WTC11 (cell line): ENCODE measurements at regions not wholly inside any gene's neighbourhood (a gene's known extent, or its start where the extent isn't known, plus 50 kb on each side); places are given as distances from the start of the nearest gene placed in this dataset.

Source experiments
- ATAC-seq: fragments of 200-7000 bp; cut with Tn5 transposase; 2 replicates; pipeline ENCODE4 v1.10.0; 2021; ENCODE audit warnings: mild to moderate bottlenecking, moderate library complexity
- CTCF ChIA-PET: fragments of 300-600 bp; sonication (Branson Sonifier 250); formaldehyde crosslinking; loops from one replicate; lab custom pipeline; 2021; ENCODE audit warnings: antibody characterized with exemption; lab: Charles Lee
- POLR2A ChIA-PET: fragments of 350-600 bp; sonication (Branson Sonifier 250); formaldehyde crosslinking; loops from one replicate; lab custom pipeline; 2021; ENCODE audit warnings: antibody characterized with exemption; lab: Charles Lee
- DNase-seq: peaks from one replicate; pipeline ENCODE4 v3.0.0; 2021; ENCODE audit warnings: low spot score
- H3K27ac Mint-ChIP-seq: 2 replicates; pipeline ENCODE4 v1.8.0; 2021; ENCODE audit warnings: mixed read lengths
- H3K27me3 Mint-ChIP-seq: 2 replicates; pipeline ENCODE4 v1.8.0; 2021; ENCODE audit warnings: low read depth, mild to moderate bottlenecking, moderate library complexity, mixed read lengths
- H3K36me3 Mint-ChIP-seq: 2 replicates; pipeline ENCODE4 v1.8.0; 2021; ENCODE audit warnings: mixed read lengths
- H3K4me1 Mint-ChIP-seq: 2 replicates; pipeline ENCODE4 v1.8.0; 2022; ENCODE audit warnings: mixed read lengths
- H3K4me3 Mint-ChIP-seq: 2 replicates; pipeline ENCODE4 v1.8.0; 2021; ENCODE audit warnings: mild to moderate bottlenecking, moderate library complexity, mixed read lengths
- H3K9me3 Mint-ChIP-seq: 2 replicates; pipeline ENCODE4 v1.8.0; 2021; ENCODE audit warnings: mixed read lengths
- ATF3 ChIP-seq: sonication (generic); formaldehyde crosslinking; conservative IDR thresholded peaks from 2 replicates; pipeline ENCODE4 v1.8.1; 2022; ENCODE audit warnings: mild to moderate bottlenecking, missing genetic modification reagents
- ATF6 ChIP-seq: sonication (generic); formaldehyde crosslinking; IDR thresholded peaks from 2 replicates; pipeline ENCODE4 v1.8.1; 2023; ENCODE audit warnings: mild to moderate bottlenecking, missing genetic modification reagents
- EMX1 ChIP-seq: fragments of 250-450 bp; sonication (Bioruptor Pico); IDR thresholded peaks from 2 replicates; pipeline ENCODE4 v1.8.0; 2021; ENCODE audit warnings: mild to moderate bottlenecking
- ESRRA ChIP-seq: sonication (generic); formaldehyde crosslinking; IDR thresholded peaks from 2 replicates; pipeline ENCODE4 v1.8.1; 2022; ENCODE audit warnings: mild to moderate bottlenecking, missing genetic modification reagents, borderline replicate concordance
- FOXJ3 ChIP-seq: sonication (generic); formaldehyde crosslinking; IDR thresholded peaks from 2 replicates; pipeline ENCODE4 v1.9.0; 2021; ENCODE audit warnings: missing genetic modification reagents, mild to moderate bottlenecking, borderline replicate concordance
- GABPB1 ChIP-seq: sonication (generic); formaldehyde crosslinking; IDR thresholded peaks from 2 replicates; pipeline ENCODE4 v1.8.1; 2023; ENCODE audit warnings: mild to moderate bottlenecking, missing genetic modification reagents
- GTF2I ChIP-seq: fragments of 250-450 bp; sonication (Bioruptor Pico); conservative IDR thresholded peaks from 2 replicates; pipeline ENCODE4 v1.4.0; 2021; ENCODE audit warnings: mild to moderate bottlenecking
- HMGA2 ChIP-seq: fragments of 250-450 bp; sonication (Bioruptor Pico); IDR thresholded peaks from 2 replicates; pipeline ENCODE4 v1.4.0; 2021; ENCODE audit warnings: mild to moderate bottlenecking, moderate library complexity
- IRF1 ChIP-seq: sonication (generic); formaldehyde crosslinking; IDR thresholded peaks from 2 replicates; pipeline ENCODE4 v1.8.0; 2023; ENCODE audit warnings: missing genetic modification reagents
- OVOL2 ChIP-seq: fragments of 250-450 bp; sonication (Bioruptor Pico); IDR thresholded peaks from 2 replicates; pipeline ENCODE4 v1.9.0; 2021; ENCODE audit warnings: mild to moderate bottlenecking, borderline replicate concordance
- STAT6 ChIP-seq: sonication (generic); formaldehyde crosslinking; conservative IDR thresholded peaks from 2 replicates; pipeline ENCODE4 v1.8.1; 2023; ENCODE audit warnings: mild to moderate bottlenecking, low read depth, missing genetic modification reagents, moderate library complexity
- TCF7 ChIP-seq: sonication (generic); formaldehyde crosslinking; IDR thresholded peaks from 2 replicates; pipeline ENCODE4 v1.8.0; 2022; ENCODE audit warnings: mild to moderate bottlenecking, low read depth, missing genetic modification reagents, moderate library complexity
- TEAD1 ChIP-seq: sonication (generic); formaldehyde crosslinking; IDR thresholded peaks from 2 replicates; pipeline ENCODE4 v1.8.0; 2022; ENCODE audit warnings: mild to moderate bottlenecking, missing genetic modification reagents
- TP53 ChIP-seq: sonication (generic); formaldehyde crosslinking; IDR thresholded peaks from 2 replicates; pipeline ENCODE4 v1.8.1; 2023; ENCODE audit warnings: mild to moderate bottlenecking, missing genetic modification reagents
- USF1 ChIP-seq: sonication (generic); formaldehyde crosslinking; IDR thresholded peaks from 2 replicates; pipeline ENCODE4 v1.8.0; 2022; ENCODE audit warnings: mild to moderate bottlenecking, missing genetic modification reagents
- ZMAT4 ChIP-seq: fragments of 250-450 bp; sonication (Bioruptor Pico); IDR thresholded peaks from 2 replicates; pipeline ENCODE4 v1.9.0; 2021; ENCODE audit warnings: mild to moderate bottlenecking
- ZNF219 ChIP-seq: sonication (generic); formaldehyde crosslinking; IDR thresholded peaks from 2 replicates; pipeline ENCODE4 v1.8.0; 2023; ENCODE audit warnings: missing genetic modification reagents, mild to moderate bottlenecking, borderline replicate concordance
- ZNF232 ChIP-seq: sonication (generic); formaldehyde crosslinking; IDR thresholded peaks from 2 replicates; pipeline ENCODE4 v1.8.0; 2022; ENCODE audit warnings: mild to moderate bottlenecking, missing genetic modification reagents
- ZNF416 ChIP-seq: fragments of 250-450 bp; sonication (Bioruptor Pico); IDR thresholded peaks from 2 replicates; pipeline ENCODE4 v1.9.0; 2021; ENCODE audit warnings: mild to moderate bottlenecking, inconsistent platforms
- ZNF532 ChIP-seq: fragments of 250-450 bp; sonication (Bioruptor Pico); IDR thresholded peaks from 2 replicates; pipeline ENCODE4 v1.9.0; 2021; ENCODE audit warnings: mild to moderate bottlenecking, borderline replicate concordance
- ZNF671 ChIP-seq: fragments of 250-450 bp; sonication (Bioruptor Pico); IDR thresholded peaks from 2 replicates; pipeline ENCODE4 v1.8.0; 2021; ENCODE audit warnings: mild to moderate bottlenecking
- ZSCAN18 ChIP-seq: fragments of 250-450 bp; sonication (Bioruptor Pico); IDR thresholded peaks from 2 replicates; pipeline ENCODE4 v2.1.2; 2022; ENCODE audit warnings: mild to moderate bottlenecking, moderate library complexity

- TF ChIP-seq IRF1 (CRISPR knock-in tag) (no peak), ZMAT4 (no peak), ZNF232 (CRISPR knock-in tag) (no peak), ESRRA (no peak), ATF3 (CRISPR knock-in tag) (no peak), GABPB1 (CRISPR knock-in tag) (no peak)
- TF ChIP-seq, all 79 proteins: peak for 0
These were observed 98.3 kb downstream of the EDN3 start (continued) for GRCh38 chr20:59398537-59399205.

GRCh38 chr20:59399426-59400099 is 99.2 kb downstream of the EDN3 start:
- DNase-seq, result no peak
- no peak for ATAC-seq
- H3K9me3 Mint-ChIP-seq, result no peaks in the 10 kb centered on the region
- ChIA-PET POLR2A (interaction anchor here (0.9 kb wide), 1 partner anchor 150 kb away, joined by 4 read pairs; no protein-coding TSS in a partner anchor), CTCF (no interaction called here)
- H3K27ac Mint-ChIP-seq, result no peak overlapping the region
- H3K27me3 Mint-ChIP-seq, result peaks cover 7% of the 10 kb centered on the region
- H3K36me3 Mint-ChIP-seq, result no peaks in the 10 kb centered on the region
- H3K4me3 Mint-ChIP-seq, result no peak overlapping the region
- H3K4me1 Mint-ChIP-seq, result peaks cover 7% of the 10 kb centered on the region; the same call in 1 of the 2 replicates
- no peak for TF ChIP-seq USF1
- no peak for TF ChIP-seq GTF2I (CRISPR knock-in tag)
- TF ChIP-seq FOXJ3 (CRISPR knock-in tag), result no peak
- no peak for TF ChIP-seq HMGA2 (CRISPR knock-in tag)
- no peak for TF ChIP-seq ATF6
- no peak for TF ChIP-seq TP53 (CRISPR knock-in tag)
- no peak for TF ChIP-seq ZSCAN18 (CRISPR knock-in tag)
- TF ChIP-seq ZNF532 (CRISPR knock-in tag), result no peak
- TF ChIP-seq TCF7 (CRISPR knock-in tag), result no peak
- no peak for TF ChIP-seq ZNF219 (CRISPR knock-in tag)
- TF ChIP-seq TEAD1, result no peak
- TF ChIP-seq OVOL2 (CRISPR knock-in tag), result no peak
- TF ChIP-seq STAT6 (CRISPR knock-in tag), result no peak
- no peak for TF ChIP-seq ZNF416 (CRISPR knock-in tag)
- TF ChIP-seq EMX1 (CRISPR knock-in tag), result no peak
- no peak for TF ChIP-seq ZNF671
